Lung (tissue), 11 donors: ENCODE measurements at regions not wholly inside any gene's neighbourhood (a gene's known extent, or its start where the extent isn't known, plus 50 kb on each side); places are given as distances from the start of the nearest gene placed in this dataset.
A peak's percentile ranks its signal among the peaks of the same experiment; 100 is the strongest.

Source experiments
- ATAC-seq: fragments of 200-7000 bp; cut with Tn5 transposase; one replicate; pipeline ENCODE4 v1.9.1; 2020; ENCODE audit warnings: moderate number of reproducible peaks; ENCODE audit not compliant: insufficient read depth, low FRiP score
- DNase-seq, 3 donors: peaks; one replicate each; pipeline ENCODE4 v3.0.0-alpha.2; 2013 to 2017
- H3K27ac ChIP-seq, 2 donors: one replicate each; pipeline ENCODE4 v1.5.1; 2013; ENCODE audit warnings: mild to moderate bottlenecking in 2 of 2, moderate library complexity in 2 of 2, control low read depth in 1 of 2, inconsistent platforms in 1 of 2, low read depth in 1 of 2, low read length in 1 of 2
- H3K27me3 ChIP-seq, 3 donors: one replicate each; pipeline ENCODE4 v1.5.1; 2013; ENCODE audit warnings: low read length in 2 of 3; ENCODE audit not compliant: control insufficient read depth in 3 of 3, insufficient read depth in 3 of 3
- H3K36me3 ChIP-seq, 4 donors: one replicate each; pipeline ENCODE4 v1.5.1; 2013; ENCODE audit warnings: low read length in 4 of 4, mild to moderate bottlenecking in 1 of 4, moderate library complexity in 1 of 4; ENCODE audit not compliant: control insufficient read depth in 4 of 4, insufficient read depth in 4 of 4
- H3K4me1 ChIP-seq, 5 donors: one replicate each; pipeline ENCODE4 v1.5.1; 2013; ENCODE audit warnings: low read length in 5 of 5, mild to moderate bottlenecking in 2 of 5, moderate library complexity in 1 of 5; ENCODE audit not compliant: control insufficient read depth in 5 of 5, insufficient read depth in 5 of 5
- H3K4me3 ChIP-seq: one replicate; pipeline ENCODE4 v1.5.1; 2013; ENCODE audit warnings: mild to moderate bottlenecking, control low read depth, moderate library complexity
- H3K9ac ChIP-seq, 2 donors: one replicate each; pipeline ENCODE4 v1.5.1; 2013; ENCODE audit warnings: low read length in 2 of 2, control low read depth in 1 of 2; ENCODE audit not compliant: insufficient read depth in 1 of 2
- H3K9me3 ChIP-seq, 4 donors: one replicate each; pipeline ENCODE4 v1.5.1; 2013; ENCODE audit warnings: low read length in 3 of 4, mild to moderate bottlenecking in 1 of 4, moderate library complexity in 1 of 4; ENCODE audit not compliant: control insufficient read depth in 4 of 4, insufficient read depth in 3 of 4
- WGBS, 2 donors: extraction: QIAGEN DNeasy Blood & Tissue Kit; methylation state at CpG; one replicate each; pipeline ENCODE4 v1.1.7; 2013; 5-methylcytosine and 5-hydroxymethylcytosine counted together
- TF ChIP-seq, protein P1 (sequence below): IDR thresholded peaks from 2 replicates; pipeline ENCODE4 v1.5.1; 2012; ENCODE audit warnings: mild to moderate bottlenecking; ENCODE audit errors: control extremely low read depth, extremely low read depth
- donor health status: control.
- donor health status: control.
- donor health status: Bipolar disorder and iron deficiency.
- donor health status: healthy.
- donor health status: DM: yes; HTN: yes; CAD: no.

DNA sequence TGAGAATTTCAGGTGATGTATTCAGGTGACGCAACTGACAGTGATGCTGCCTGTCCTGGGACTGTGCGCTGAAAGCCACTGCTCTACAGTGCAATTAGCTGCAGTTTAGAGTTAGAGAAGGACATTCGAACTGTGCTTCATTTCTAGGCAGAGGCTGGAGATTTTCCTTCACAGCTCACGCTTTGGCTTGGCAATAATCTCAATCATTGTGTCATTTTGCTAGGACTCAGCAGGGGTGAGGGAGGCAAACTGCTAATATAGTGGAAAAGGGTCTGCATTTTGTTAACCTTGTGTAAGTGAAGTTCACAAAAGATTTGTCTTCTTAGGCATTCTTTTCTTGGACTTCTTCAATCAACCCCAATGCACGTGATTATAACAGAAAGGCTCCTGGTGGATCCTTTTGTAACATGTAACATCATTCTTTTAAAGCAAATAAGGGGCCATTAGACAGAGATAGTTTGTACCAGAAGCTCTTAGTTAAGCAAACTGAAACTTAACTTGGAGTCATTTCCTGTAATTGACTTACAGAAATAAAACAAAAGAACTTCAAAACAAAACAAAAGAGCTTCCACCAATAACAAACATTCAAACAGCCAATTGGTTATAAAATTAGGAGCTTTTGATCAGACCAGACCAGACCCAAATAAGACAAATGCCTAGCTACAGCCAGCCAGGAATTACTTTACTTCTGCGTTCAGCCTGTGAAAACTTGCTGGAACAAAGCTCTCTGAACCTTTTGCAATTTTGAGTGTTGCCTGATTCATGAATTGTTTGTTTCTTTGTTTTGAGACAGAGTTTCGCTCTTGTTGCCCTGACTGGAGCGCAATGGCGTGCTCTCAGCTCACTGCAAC is 1376.3 kb upstream of the CELF4 start:
- H3K4me1 ChIP-seq = peaks cover 0 to 7% (median 0%) of the 10 kb centered on the region in 5 donors
- H3K9ac ChIP-seq = no peak overlapping the region
- H3K36me3 ChIP-seq = no peaks in the 10 kb centered on the region
- DNase-seq (peak in 2 of 3 donors; percentile 65 to 77), ATAC-seq (no peak)
- peaks cover 0 to 13% (median 0%) of the 10 kb centered on the region in 4 donors for H3K9me3 ChIP-seq
- H3K27ac ChIP-seq = no peak overlapping the region
- no peaks in the 10 kb centered on the region for H3K27me3 ChIP-seq
- TF ChIP-seq, protein P1, sequence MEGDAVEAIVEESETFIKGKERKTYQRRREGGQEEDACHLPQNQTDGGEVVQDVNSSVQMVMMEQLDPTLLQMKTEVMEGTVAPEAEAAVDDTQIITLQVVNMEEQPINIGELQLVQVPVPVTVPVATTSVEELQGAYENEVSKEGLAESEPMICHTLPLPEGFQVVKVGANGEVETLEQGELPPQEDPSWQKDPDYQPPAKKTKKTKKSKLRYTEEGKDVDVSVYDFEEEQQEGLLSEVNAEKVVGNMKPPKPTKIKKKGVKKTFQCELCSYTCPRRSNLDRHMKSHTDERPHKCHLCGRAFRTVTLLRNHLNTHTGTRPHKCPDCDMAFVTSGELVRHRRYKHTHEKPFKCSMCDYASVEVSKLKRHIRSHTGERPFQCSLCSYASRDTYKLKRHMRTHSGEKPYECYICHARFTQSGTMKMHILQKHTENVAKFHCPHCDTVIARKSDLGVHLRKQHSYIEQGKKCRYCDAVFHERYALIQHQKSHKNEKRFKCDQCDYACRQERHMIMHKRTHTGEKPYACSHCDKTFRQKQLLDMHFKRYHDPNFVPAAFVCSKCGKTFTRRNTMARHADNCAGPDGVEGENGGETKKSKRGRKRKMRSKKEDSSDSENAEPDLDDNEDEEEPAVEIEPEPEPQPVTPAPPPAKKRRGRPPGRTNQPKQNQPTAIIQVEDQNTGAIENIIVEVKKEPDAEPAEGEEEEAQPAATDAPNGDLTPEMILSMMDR = no peak
- H3K4me3 ChIP-seq = no peak overlapping the region
- WGBS, 2 donors = 75 to 78% methylated on average over 9 of the region's 9 CpGs

DNA sequence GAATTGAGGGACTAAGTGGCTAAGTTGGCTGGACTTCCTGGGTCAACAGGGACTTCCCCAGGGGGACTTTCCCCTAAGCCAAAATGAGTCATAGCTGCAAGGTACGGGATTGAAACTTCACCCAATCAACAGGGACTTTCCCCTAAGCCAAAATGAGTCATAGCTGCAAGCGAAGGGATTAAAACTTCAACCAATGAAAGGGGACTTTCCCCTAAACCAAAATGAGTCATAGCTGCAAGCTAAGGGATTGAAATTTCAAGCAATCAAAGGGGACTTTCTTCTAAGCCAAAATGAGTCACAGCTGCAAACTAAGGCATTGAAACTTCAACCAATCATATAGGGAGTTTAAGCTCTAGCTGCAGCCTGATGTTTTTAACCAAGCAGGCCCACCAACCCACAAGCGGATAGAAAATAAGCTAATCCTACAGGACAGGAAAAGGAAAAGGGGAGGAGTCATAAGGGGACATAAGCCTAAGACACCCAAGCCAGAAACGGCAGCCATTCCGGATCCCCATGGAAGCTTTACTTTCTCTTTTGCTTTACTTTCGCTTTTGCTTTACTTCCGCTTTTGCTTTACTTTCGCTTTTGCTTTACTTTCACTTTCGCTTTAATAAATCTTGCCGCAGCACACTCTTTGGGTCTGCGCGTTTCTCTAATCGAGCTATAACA is 1375.4 kb upstream of the CELF4 start:
- no peaks in the 10 kb centered on the region for H3K36me3 ChIP-seq
- H3K9ac ChIP-seq = no peak overlapping the region
- no peak overlapping the region for H3K27ac ChIP-seq
- ATAC-seq (no peak), DNase-seq (peak in 2 of 3 donors; percentile 24 to 32)
- WGBS, 2 donors = 68 to 74% methylated on average over 13 of the region's 13 CpGs
- H3K9me3 ChIP-seq = peaks cover 0 to 13% (median 0%) of the 10 kb centered on the region in 4 donors
- TF ChIP-seq, protein P1 = no peak
- no peaks in the 10 kb centered on the region for H3K27me3 ChIP-seq
- no peak overlapping the region for H3K4me3 ChIP-seq
- peaks cover 0 to 7% (median 0%) of the 10 kb centered on the region in 5 donors for H3K4me1 ChIP-seq

DNA sequence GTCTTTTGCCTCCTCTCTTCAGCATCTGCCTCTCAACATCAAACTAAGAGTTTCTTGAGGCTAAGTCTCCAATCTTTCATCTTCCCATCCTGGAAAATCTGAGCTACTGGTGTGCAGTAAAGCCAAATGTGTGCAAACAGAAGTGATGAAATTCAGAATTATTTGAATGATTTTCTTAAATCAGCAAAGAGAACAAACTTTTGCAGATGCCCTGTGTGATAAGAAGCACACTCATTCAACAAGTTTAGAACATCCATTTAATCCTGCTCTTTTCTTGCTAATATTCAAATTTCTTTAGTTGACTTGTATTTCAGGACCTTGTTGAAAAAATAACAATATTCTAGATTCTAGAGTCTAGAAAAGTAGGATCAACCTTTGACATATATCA is 1374.9 kb upstream of the CELF4 start:
- no peak overlapping the region for H3K27ac ChIP-seq
- peaks cover 0 to 13% (median 0%) of the 10 kb centered on the region in 4 donors for H3K9me3 ChIP-seq
- no peak for ATAC-seq
- TF ChIP-seq, protein P1 = no peak
- H3K4me1 ChIP-seq = peaks cover 0 to 7% (median 0%) of the 10 kb centered on the region in 5 donors
- H3K9ac ChIP-seq = no peak overlapping the region
- DNase-seq = no peak
- H3K36me3 ChIP-seq = no peaks in the 10 kb centered on the region
- H3K4me3 ChIP-seq = no peak overlapping the region
- no peaks in the 10 kb centered on the region for H3K27me3 ChIP-seq
